IMR-90 (cell line): ENCODE measurements at regions not wholly inside any gene's neighbourhood (a gene's known extent, or its start where the extent isn't known, plus 50 kb on each side); places are given as distances from the start of the nearest gene placed in this dataset.

ENCODE experiments used
- ATAC-seq: fragments of 200-7000 bp; cut with Tn5 transposase; 2 replicates; pipeline ENCODE4 v1.9.1; 2020; ENCODE audit warnings: low read depth, mild to moderate bottlenecking, moderate library complexity
- BruUV-seq: library from RNA; stranded (reverse); fragments of 400-500 nt; replicated peaks from 2 replicates; lab custom pipeline; 2021; lab: Mats Ljungman, UMichigan
- CTCF ChIA-PET: fragments of 300-600 bp; formaldehyde crosslinking; extraction: SDS; loops from one replicate; lab custom pipeline; 2021; ENCODE audit warnings: antibody characterized with exemption; lab: Yijun Ruan, JAX
- POLR2A ChIA-PET: fragments of 300-600 bp; sonication (Branson Sonifier 250); formaldehyde crosslinking; loops from one replicate; lab custom pipeline; 2022; ENCODE audit warnings: antibody characterized with exemption; ENCODE audit not compliant: unreplicated experiment; lab: Charles Lee
- DNase-seq: peaks from one replicate; pipeline ENCODE4 v3.0.0; 2013
- H2AFZ ChIP-seq: replicated peaks from 2 replicates; pipeline ENCODE3; 2013; ENCODE audit warnings: low read length, mild to moderate bottlenecking; ENCODE audit not compliant: poor library complexity
- H2AK5ac ChIP-seq: 2 replicates; pipeline ENCODE4 v1.6.1; 2013; ENCODE audit warnings: low read depth, low read length, inconsistent platforms
- H2AK9ac ChIP-seq: replicated peaks from 2 replicates; pipeline ENCODE3; 2013; ENCODE audit warnings: mild to moderate bottlenecking, low read depth, low read length, moderate library complexity; ENCODE audit not compliant: poor library complexity
- H2BK120ac ChIP-seq: 2 replicates; pipeline ENCODE4 v1.6.1; 2013; ENCODE audit warnings: low read depth, low read length, inconsistent platforms
- H2BK15ac ChIP-seq: 3 replicates; pipeline ENCODE4 v1.6.1; 2013; ENCODE audit warnings: low read depth, low read length, inconsistent platforms
- H2BK20ac ChIP-seq: 2 replicates; pipeline ENCODE4 v1.6.1; 2013; ENCODE audit warnings: low read depth, mild to moderate bottlenecking, inconsistent platforms, low read length, moderate library complexity
- H2BK5ac ChIP-seq: 2 replicates; pipeline ENCODE4 v1.6.1; 2013; ENCODE audit warnings: mild to moderate bottlenecking, low read depth, low read length, inconsistent platforms; ENCODE audit not compliant: poor library complexity, severe bottlenecking
- H3K14ac ChIP-seq: replicated peaks from 2 replicates; pipeline ENCODE4 v1.6.1; 2013; ENCODE audit warnings: low read depth, low read length, inconsistent platforms
- H3K18ac ChIP-seq: 2 replicates; pipeline ENCODE4 v1.6.1; 2013; ENCODE audit warnings: low read depth, low read length, control low read depth
- H3K23ac ChIP-seq: 2 replicates; pipeline ENCODE4 v1.6.1; 2013; ENCODE audit warnings: low read depth, low read length, inconsistent platforms
- H3K27ac ChIP-seq: 2 replicates; pipeline ENCODE4 v1.5.1; 2013; ENCODE audit warnings: mild to moderate bottlenecking, control low read depth, low read length; ENCODE audit not compliant: insufficient read depth
- H3K27me3 ChIP-seq: 2 replicates; pipeline ENCODE4 v1.6.1; 2013; ENCODE audit warnings: low read length; ENCODE audit not compliant: control insufficient read depth, insufficient read depth
- H3K36me3 ChIP-seq: 2 replicates; pipeline ENCODE4 v1.6.1; 2013; ENCODE audit warnings: low read length, mixed read lengths; ENCODE audit not compliant: control insufficient read depth, insufficient read depth
- H3K4ac ChIP-seq: 2 replicates; pipeline ENCODE4 v1.6.1; 2013; ENCODE audit warnings: low read depth, low read length, inconsistent platforms
- H3K4me1 ChIP-seq: 2 replicates; pipeline ENCODE4 v1.6.1; 2013; ENCODE audit warnings: low read length, mixed read lengths; ENCODE audit not compliant: control insufficient read depth, insufficient read depth
- H3K4me2 ChIP-seq: 2 replicates; pipeline ENCODE4 v1.6.1; 2013; ENCODE audit warnings: low read depth, mild to moderate bottlenecking, control low read depth, low read length, moderate library complexity
- H3K4me3 ChIP-seq: 2 replicates; pipeline ENCODE4 v1.5.1; 2013; ENCODE audit warnings: low read depth, mild to moderate bottlenecking, control low read depth, low read length, moderate library complexity; ENCODE audit not compliant: insufficient read depth
- H3K56ac ChIP-seq: 2 replicates; pipeline ENCODE4 v1.6.1; 2013; ENCODE audit warnings: low read length, inconsistent platforms; ENCODE audit not compliant: insufficient read depth; ENCODE audit errors: extremely low read depth
- H3K79me1 ChIP-seq, 2 experiments: 2 replicates each; pipeline ENCODE4 v1.6.1; 2013; ENCODE audit warnings: low read length in 2 of 2, inconsistent platforms in 1 of 2, low read depth in 1 of 2
- H3K9ac ChIP-seq: 2 replicates; pipeline ENCODE4 v1.6.1; 2013; ENCODE audit warnings: low read depth, low read length, control low read depth
- H3K9me1 ChIP-seq: 2 replicates; pipeline ENCODE4 v1.6.1; 2013; ENCODE audit warnings: low read length, inconsistent platforms; ENCODE audit not compliant: insufficient read depth
- H3K9me3 ChIP-seq: 2 replicates; pipeline ENCODE4 v1.6.1; 2013; ENCODE audit warnings: low read length; ENCODE audit not compliant: control insufficient read depth, insufficient read depth
- H4K20me1 ChIP-seq: 2 replicates; pipeline ENCODE4 v1.6.1; 2013; ENCODE audit warnings: low read length, inconsistent platforms; ENCODE audit not compliant: insufficient read depth
- H4K5ac ChIP-seq: 2 replicates; pipeline ENCODE4 v1.6.1; 2013; ENCODE audit warnings: mild to moderate bottlenecking, low read depth, low read length, control low read depth
- H4K8ac ChIP-seq, 2 experiments: 2 replicates each; pipeline ENCODE4 v1.6.1; 2013; ENCODE audit warnings: low read depth in 2 of 2, low read length in 2 of 2, control low read depth in 1 of 2, inconsistent platforms in 1 of 2
- H4K91ac ChIP-seq: 2 replicates; pipeline ENCODE4 v1.6.1; 2013; ENCODE audit warnings: low read depth, low read length, inconsistent platforms; ENCODE audit not compliant: insufficient read depth
- BHLHE40 ChIP-seq: fragments of 150-350 bp; IDR thresholded peaks from 2 replicates; pipeline ENCODE4 v1.6.1; 2016; ENCODE audit warnings: mild to moderate bottlenecking, low read depth, low read length
- CEBPB ChIP-seq: IDR thresholded peaks from 2 replicates; pipeline ENCODE4 v1.6.1; 2012; ENCODE audit warnings: low read depth, low read length, improper control_type of control experiment
- CHD1 ChIP-seq: IDR thresholded peaks from 2 replicates; pipeline ENCODE4 v1.6.1; 2012; ENCODE audit warnings: low read depth, low read length, improper control_type of control experiment
- FOS ChIP-seq: fragments of 150-350 bp; IDR thresholded peaks from 2 replicates; pipeline ENCODE4 v1.6.1; 2016; ENCODE audit warnings: low read depth, low read length
- MAFK ChIP-seq: IDR thresholded peaks from 2 replicates; pipeline ENCODE4 v1.6.1; 2012; ENCODE audit warnings: low read depth, low read length, improper control_type of control experiment
- MAZ ChIP-seq: IDR thresholded peaks from 2 replicates; pipeline ENCODE4 v1.6.1; 2012; ENCODE audit warnings: low read depth, mild to moderate bottlenecking, low read length, improper control_type of control experiment, moderate library complexity, borderline replicate concordance
- MXI1 ChIP-seq: IDR thresholded peaks from 2 replicates; pipeline ENCODE4 v1.6.1; 2012; ENCODE audit warnings: low read depth, mild to moderate bottlenecking, low read length, moderate library complexity, borderline replicate concordance
- NFE2L2 ChIP-seq: fragments of 150-350 bp; IDR thresholded peaks from 2 replicates; pipeline ENCODE4 v1.6.1; 2016; ENCODE audit warnings: low read depth, mild to moderate bottlenecking, low read length
- POLR2A ChIP-seq: IDR thresholded peaks from 2 replicates; pipeline ENCODE4 v1.6.1; 2012; ENCODE audit warnings: mild to moderate bottlenecking, low read depth, low read length
- RAD21 ChIP-seq: IDR thresholded peaks from 2 replicates; pipeline ENCODE4 v1.6.1; 2012; ENCODE audit warnings: low read length, improper control_type of control experiment
- RCOR1 ChIP-seq: IDR thresholded peaks from 2 replicates; pipeline ENCODE4 v1.6.1; 2012; ENCODE audit warnings: mild to moderate bottlenecking, low read length, improper control_type of control experiment; ENCODE audit not compliant: insufficient replicate concordance
- RFX5 ChIP-seq: IDR thresholded peaks from 2 replicates; pipeline ENCODE4 v1.8.0; 2012; ENCODE audit warnings: low read depth, mild to moderate bottlenecking, low read length, moderate library complexity
- SMC3 ChIP-seq: fragments of 150-350 bp; IDR thresholded peaks from 2 replicates; pipeline ENCODE4 v1.6.1; 2016; ENCODE audit warnings: low read depth, mild to moderate bottlenecking, antibody characterized with exemption, low read length, moderate library complexity
- WGBS, 2 experiments: methylation state at CpG; one replicate each; pipeline versions ENCODE4 v1.1.5 to v1.1.7; 2013; ENCODE audit warnings: missing lambda C conversion rate in 2 of 2; ENCODE audit not compliant: insufficient read length in 1 of 2; ENCODE audit errors: extremely low coverage in 2 of 2; 5-methylcytosine and 5-hydroxymethylcytosine counted together
- dilution Hi-C: fragments of 300-500 bp; cut with HindIII; formaldehyde crosslinking; loops from one replicate; pipeline ENCODE4 v1.14.3; 2018; ENCODE audit warnings: low sequenced_read_pairs; ENCODE audit not compliant: unreplicated experiment
- in situ Hi-C: fragments of 300-500 bp; cut with MboI; formaldehyde crosslinking; loops from 3 replicates; pipeline ENCODE4 v1.14.3; 2019; ENCODE audit warnings: low sequenced_read_pairs, inconsistent platforms, mixed read lengths
- intact Hi-C: fragments of 100-400 bp; cut with micrococcal nuclease; formaldehyde crosslinking; loops from 2 replicates; pipeline ENCODE4 v1.10.0; 2022
- TF ChIP-seq, protein P1 (sequence below): conservative IDR thresholded peaks from 2 replicates; pipeline ENCODE4 v1.5.1; 2012; ENCODE audit warnings: mild to moderate bottlenecking, low read depth, low read length, improper control_type of control experiment
- TF ChIP-seq, protein P2 (sequence below): fragments of 150-350 bp; IDR thresholded peaks from 2 replicates; pipeline ENCODE4 v1.6.1; 2016; ENCODE audit warnings: low read depth, mild to moderate bottlenecking, low read length, moderate library complexity, borderline replicate concordance
- TF ChIP-seq, protein P3 (sequence below): fragments of 150-350 bp; IDR thresholded peaks from 2 replicates; pipeline ENCODE4 v1.6.1; 2017; ENCODE audit warnings: mild to moderate bottlenecking, antibody characterized with exemption, low read length, low read depth

DNA sequence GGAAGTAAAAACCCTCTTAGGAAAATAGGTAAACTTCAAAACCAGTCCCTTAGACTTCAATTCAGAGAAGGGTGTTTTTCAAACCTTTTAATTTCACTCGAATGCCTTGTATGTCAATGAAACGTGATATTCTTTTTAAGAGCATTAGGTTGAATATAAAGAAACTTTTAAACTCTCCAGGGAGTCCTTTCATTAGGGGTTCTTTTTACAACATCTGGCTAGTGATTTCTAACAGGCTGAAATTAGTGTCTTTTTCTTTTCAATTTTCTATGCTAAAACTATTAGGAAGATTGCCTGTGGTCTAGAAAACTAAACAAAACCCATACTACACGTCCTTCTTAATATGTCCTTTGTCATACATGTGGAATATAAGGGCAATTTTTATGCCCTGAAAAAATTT lies 569.7 kb upstream of the CITED2 start:
- peak overlapping the region; percentile 70 for H3K56ac ChIP-seq
- peak overlapping the region; percentile 96 for H2BK20ac ChIP-seq
- peak overlapping the region; percentile 72; the same call in 1 of the 2 replicates for H4K5ac ChIP-seq
- H4K8ac ChIP-seq = peak overlapping the region; percentile 73 to 90
- intact Hi-C loops = no loop called here
- peaks cover 8% of the 10 kb centered on the region for H3K4me1 ChIP-seq
- DNase-seq (no peak), ATAC-seq (no peak)
- H3K27ac ChIP-seq = peak overlapping the region; percentile 67; the same call in 1 of the 2 replicates
- peak overlapping the region; percentile 66; the same call in 1 of the 2 replicates for H3K14ac ChIP-seq
- no peaks in the 10 kb centered on the region for H3K27me3 ChIP-seq
- H3K79me1 ChIP-seq = no peaks in the 10 kb centered on the region
- H3K4ac ChIP-seq = peak overlapping the region; percentile 78; the same call in 1 of the 2 replicates
- no TSS peak for BruUV-seq
- no peaks in the 10 kb centered on the region for H4K20me1 ChIP-seq
- no peaks in the 10 kb centered on the region for H3K9me3 ChIP-seq
- no peak overlapping the region for H3K4me2 ChIP-seq
- peak overlapping the region; percentile 98 for H2BK5ac ChIP-seq
- H2AK9ac ChIP-seq = no peak overlapping the region
- ChIA-PET POLR2A (no interaction called here), CTCF (no interaction called here)
- in situ Hi-C loops = no loop called here
- H2AFZ ChIP-seq = no peak overlapping the region
- H3K9me1 ChIP-seq = peaks cover 3% of the 10 kb centered on the region
- H3K36me3 ChIP-seq = no peaks in the 10 kb centered on the region
- peak overlapping the region; percentile 79 for H3K18ac ChIP-seq
- 0 out of 2 replicates have a peak overlapping the region, but pooled peaks have one; percentile 19 for H3K23ac ChIP-seq
- H2BK15ac ChIP-seq = peak overlapping the region; percentile 80; the same call in 1 of the 3 replicates
- no peak for TF ChIP-seq CHD1
- no peak for TF ChIP-seq BHLHE40
- TF ChIP-seq SMC3 = no peak
- no peak for TF ChIP-seq MAFK
- TF ChIP-seq, protein P1, sequence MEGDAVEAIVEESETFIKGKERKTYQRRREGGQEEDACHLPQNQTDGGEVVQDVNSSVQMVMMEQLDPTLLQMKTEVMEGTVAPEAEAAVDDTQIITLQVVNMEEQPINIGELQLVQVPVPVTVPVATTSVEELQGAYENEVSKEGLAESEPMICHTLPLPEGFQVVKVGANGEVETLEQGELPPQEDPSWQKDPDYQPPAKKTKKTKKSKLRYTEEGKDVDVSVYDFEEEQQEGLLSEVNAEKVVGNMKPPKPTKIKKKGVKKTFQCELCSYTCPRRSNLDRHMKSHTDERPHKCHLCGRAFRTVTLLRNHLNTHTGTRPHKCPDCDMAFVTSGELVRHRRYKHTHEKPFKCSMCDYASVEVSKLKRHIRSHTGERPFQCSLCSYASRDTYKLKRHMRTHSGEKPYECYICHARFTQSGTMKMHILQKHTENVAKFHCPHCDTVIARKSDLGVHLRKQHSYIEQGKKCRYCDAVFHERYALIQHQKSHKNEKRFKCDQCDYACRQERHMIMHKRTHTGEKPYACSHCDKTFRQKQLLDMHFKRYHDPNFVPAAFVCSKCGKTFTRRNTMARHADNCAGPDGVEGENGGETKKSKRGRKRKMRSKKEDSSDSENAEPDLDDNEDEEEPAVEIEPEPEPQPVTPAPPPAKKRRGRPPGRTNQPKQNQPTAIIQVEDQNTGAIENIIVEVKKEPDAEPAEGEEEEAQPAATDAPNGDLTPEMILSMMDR = no peak
- no peak for TF ChIP-seq FOS
- no peak for TF ChIP-seq MXI1
- TF ChIP-seq RFX5 = no peak
- no peak for TF ChIP-seq RAD21
- TF ChIP-seq, protein P2, sequence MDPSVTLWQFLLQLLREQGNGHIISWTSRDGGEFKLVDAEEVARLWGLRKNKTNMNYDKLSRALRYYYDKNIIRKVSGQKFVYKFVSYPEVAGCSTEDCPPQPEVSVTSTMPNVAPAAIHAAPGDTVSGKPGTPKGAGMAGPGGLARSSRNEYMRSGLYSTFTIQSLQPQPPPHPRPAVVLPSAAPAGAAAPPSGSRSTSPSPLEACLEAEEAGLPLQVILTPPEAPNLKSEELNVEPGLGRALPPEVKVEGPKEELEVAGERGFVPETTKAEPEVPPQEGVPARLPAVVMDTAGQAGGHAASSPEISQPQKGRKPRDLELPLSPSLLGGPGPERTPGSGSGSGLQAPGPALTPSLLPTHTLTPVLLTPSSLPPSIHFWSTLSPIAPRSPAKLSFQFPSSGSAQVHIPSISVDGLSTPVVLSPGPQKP = no peak
- TF ChIP-seq NFE2L2 = no peak
- no peak for TF ChIP-seq CEBPB
- no peak for TF ChIP-seq POLR2A
- TF ChIP-seq RCOR1 = no peak
- TF ChIP-seq MAZ = no peak
- TF ChIP-seq, protein P3, sequence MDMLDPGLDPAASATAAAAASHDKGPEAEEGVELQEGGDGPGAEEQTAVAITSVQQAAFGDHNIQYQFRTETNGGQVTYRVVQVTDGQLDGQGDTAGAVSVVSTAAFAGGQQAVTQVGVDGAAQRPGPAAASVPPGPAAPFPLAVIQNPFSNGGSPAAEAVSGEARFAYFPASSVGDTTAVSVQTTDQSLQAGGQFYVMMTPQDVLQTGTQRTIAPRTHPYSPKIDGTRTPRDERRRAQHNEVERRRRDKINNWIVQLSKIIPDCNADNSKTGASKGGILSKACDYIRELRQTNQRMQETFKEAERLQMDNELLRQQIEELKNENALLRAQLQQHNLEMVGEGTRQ = no peak
- dilution Hi-C loops = no loop called here
- no peak overlapping the region for H3K9ac ChIP-seq
- no peak overlapping the region for H3K4me3 ChIP-seq
- peak overlapping the region; percentile 81; the same call in 1 of the 2 replicates for H2AK5ac ChIP-seq
- WGBS, 2 experiments = no CpG with 5 or more reads among the region's 3 CpGs
- peak overlapping the region; percentile 96 for H2BK120ac ChIP-seq
- H4K91ac ChIP-seq = peak overlapping the region; percentile 70
